Endothelial cell of umbilical vein (primary cell): ENCODE measurements at regions not wholly inside any gene's neighbourhood (a gene's known extent, or its start where the extent isn't known, plus 50 kb on each side); places are given as distances from the start of the nearest gene placed in this dataset.

ENCODE experiments used
- EZH2 ChIP-seq: IDR thresholded peaks from 2 replicates; pipeline ENCODE4 v1.6.1; 2012; ENCODE audit warnings: borderline replicate concordance, low read depth, mild to moderate bottlenecking, moderate library complexity, low read length, inconsistent platforms; ENCODE audit not compliant: severe bottlenecking
- POLR2A ChIP-seq: IDR thresholded peaks from 2 replicates; pipeline ENCODE4 v1.6.1; 2012; ENCODE audit warnings: low read depth, mild to moderate bottlenecking, control low read depth, low read length
- TF ChIP-seq, protein P1 (sequence below), 2 donors: IDR thresholded peaks; 1 replicate in 1 of 2; 2 replicates in 1 of 2; pipeline ENCODE4 v1.5.1; 2011; ENCODE audit warnings: low read length in 2 of 2, mild to moderate bottlenecking in 2 of 2, moderate library complexity in 2 of 2, control low read depth in 1 of 2, inconsistent platforms in 1 of 2, low read depth in 1 of 2; ENCODE audit not compliant: insufficient read depth in 1 of 2; ENCODE audit errors: extremely low read depth in 1 of 2

DNA sequence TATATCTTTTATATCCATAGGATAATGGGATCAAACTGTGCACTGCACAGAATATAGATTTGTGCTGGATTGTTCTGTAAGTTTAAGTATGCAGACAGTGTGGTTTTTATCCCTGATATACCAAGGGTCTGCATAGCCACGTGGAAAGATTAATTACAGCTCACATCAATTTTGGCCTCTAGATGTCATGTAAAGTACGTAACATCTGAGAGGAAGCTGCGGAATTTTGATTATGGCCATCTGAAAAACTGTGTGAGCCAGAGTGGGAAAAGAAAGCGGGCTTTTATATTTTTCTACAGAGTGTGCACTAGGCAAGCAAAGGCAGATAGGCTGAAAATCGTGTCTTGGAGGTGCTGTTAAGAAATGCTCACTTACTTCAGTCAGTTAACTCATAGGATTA, 562.7 kb downstream of the GBE1 start:
- TF ChIP-seq, protein P1, sequence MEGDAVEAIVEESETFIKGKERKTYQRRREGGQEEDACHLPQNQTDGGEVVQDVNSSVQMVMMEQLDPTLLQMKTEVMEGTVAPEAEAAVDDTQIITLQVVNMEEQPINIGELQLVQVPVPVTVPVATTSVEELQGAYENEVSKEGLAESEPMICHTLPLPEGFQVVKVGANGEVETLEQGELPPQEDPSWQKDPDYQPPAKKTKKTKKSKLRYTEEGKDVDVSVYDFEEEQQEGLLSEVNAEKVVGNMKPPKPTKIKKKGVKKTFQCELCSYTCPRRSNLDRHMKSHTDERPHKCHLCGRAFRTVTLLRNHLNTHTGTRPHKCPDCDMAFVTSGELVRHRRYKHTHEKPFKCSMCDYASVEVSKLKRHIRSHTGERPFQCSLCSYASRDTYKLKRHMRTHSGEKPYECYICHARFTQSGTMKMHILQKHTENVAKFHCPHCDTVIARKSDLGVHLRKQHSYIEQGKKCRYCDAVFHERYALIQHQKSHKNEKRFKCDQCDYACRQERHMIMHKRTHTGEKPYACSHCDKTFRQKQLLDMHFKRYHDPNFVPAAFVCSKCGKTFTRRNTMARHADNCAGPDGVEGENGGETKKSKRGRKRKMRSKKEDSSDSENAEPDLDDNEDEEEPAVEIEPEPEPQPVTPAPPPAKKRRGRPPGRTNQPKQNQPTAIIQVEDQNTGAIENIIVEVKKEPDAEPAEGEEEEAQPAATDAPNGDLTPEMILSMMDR (IDR thresholded peaks at IDR 0.05; ENCODE audit: extremely low read depth in 1 of 2, insufficient read depth in 1 of 2, low read depth in 1 of 2, low read length in 2 of 2) = no peak
- TF ChIP-seq EZH2 (no peak), POLR2A (no peak)
